ENCODE measurements at regions not wholly inside any gene's neighbourhood (a gene's known extent, or its start where the extent isn't known, plus 50 kb on each side); places are given as distances from the start of the nearest gene placed in this dataset.

DNA sequence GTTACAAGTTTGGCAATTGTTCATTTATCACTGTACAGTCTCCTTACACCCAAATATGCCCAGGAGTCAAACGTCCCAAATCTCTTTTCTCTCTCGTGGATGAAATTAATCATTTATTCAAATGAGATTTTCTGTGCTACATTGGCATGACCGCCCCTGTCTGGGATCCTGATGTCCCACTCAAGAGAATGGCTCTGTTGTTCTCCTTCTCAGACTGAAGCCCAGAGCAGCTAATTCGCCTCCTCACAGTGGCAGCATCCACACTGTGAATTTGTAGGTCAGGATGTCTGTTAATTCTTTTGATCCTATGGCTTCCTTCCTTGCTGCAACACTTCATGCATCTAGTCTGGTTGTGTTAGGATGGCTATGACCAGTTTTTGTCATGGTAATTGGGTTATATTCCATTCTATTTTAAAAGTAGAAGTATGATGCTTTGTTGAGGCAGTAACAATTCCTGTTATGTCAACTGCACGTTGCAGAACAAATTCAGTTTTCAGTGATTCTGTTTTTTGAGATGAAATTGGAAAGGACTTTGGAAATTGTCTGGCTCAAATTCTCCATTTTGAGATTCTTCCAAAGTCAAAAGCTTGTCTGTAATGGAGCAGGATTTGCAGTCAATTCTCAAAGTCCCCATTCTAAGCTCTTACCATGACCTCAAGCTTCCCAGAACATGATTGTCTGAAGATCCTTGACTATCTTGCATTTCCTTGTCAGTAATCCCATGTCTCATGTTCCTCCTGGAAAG is 141.5 kb upstream of the GAS1 start:
- TF ChIP-seq CTCF (IDR thresholded peaks at IDR 0.05; ENCODE audit: control insufficient read depth, extremely low read depth, insufficient read depth), result no peak

GRCh38 chr9:87089506-87089905 is 142.2 kb upstream of the GAS1 start:
- no peak for TF ChIP-seq CTCF (IDR thresholded peaks at IDR 0.05; ENCODE audit: control insufficient read depth, extremely low read depth, insufficient read depth)
- DNase-seq (ENCODE audit: low read depth), result no peak
- H3K4me3 ChIP-seq (ENCODE audit: low read depth, low read length), result no peak overlapping the region

More for the DNA sequence above, 141.5 kb upstream of the GAS1 start:
- no peak overlapping the region for H3K4me3 ChIP-seq (ENCODE audit: low read depth, low read length)
- no peak for DNase-seq (ENCODE audit: low read depth)

DNA sequence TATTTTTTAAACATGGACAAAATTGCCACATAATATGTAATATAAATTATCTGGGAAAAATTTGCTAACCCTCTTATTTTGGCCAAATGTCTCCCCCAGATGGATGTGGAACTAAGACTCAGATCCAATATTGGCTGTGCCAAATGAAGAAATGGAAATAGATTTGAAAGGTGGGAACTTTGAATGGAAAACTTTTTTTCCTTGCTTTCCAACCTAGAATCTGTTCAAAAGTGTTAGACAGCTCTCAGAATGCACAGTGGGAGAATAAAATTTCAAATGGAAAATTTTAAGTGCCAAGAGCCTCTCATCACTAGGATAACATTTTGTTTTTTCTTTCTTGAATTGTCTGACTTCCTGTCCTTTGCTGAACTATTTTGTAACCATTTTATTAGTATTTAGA is 142.6 kb upstream of the GAS1 start:
- TF ChIP-seq CTCF (IDR thresholded peaks at IDR 0.05; ENCODE audit: control insufficient read depth, extremely low read depth, insufficient read depth), result no peak
- no peak overlapping the region for H3K4me3 ChIP-seq (ENCODE audit: low read depth, low read length)
- DNase-seq (ENCODE audit: low read depth), result no peak

- no peak for TF ChIP-seq CTCF (IDR thresholded peaks at IDR 0.05; ENCODE audit: control insufficient read depth, extremely low read depth, insufficient read depth)
- no peak for DNase-seq (ENCODE audit: low read depth)
- no peak overlapping the region for H3K4me3 ChIP-seq (ENCODE audit: low read depth, low read length)
Measured at GRCh38 chr9:87093777-87094176, 146.5 kb upstream of the GAS1 start.

DNA sequence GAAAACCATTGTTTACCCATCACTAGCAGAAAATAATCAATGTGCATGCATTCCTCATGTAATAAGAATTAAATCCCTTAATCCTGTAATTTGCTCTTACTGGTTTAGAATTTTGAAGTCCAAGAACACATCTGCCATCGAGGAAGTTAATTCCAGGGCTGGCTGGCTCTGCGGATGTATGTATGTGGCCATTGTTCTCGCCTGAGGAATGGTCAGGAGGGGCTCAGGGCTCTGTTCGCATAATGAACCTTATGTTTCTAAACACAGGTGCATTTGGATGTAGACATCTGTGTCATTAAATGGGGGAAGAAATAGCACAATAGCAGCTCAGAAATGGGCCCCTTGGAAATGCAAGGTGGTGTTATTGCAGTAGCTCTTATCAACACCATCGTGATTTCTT is 148.6 kb upstream of the GAS1 start:
- DNase-seq (ENCODE audit: low read depth), result no peak
- TF ChIP-seq CTCF (IDR thresholded peaks at IDR 0.05; ENCODE audit: control insufficient read depth, extremely low read depth, insufficient read depth), result no peak
- H3K4me3 ChIP-seq (ENCODE audit: low read depth, low read length), result no peak overlapping the region

DNA sequence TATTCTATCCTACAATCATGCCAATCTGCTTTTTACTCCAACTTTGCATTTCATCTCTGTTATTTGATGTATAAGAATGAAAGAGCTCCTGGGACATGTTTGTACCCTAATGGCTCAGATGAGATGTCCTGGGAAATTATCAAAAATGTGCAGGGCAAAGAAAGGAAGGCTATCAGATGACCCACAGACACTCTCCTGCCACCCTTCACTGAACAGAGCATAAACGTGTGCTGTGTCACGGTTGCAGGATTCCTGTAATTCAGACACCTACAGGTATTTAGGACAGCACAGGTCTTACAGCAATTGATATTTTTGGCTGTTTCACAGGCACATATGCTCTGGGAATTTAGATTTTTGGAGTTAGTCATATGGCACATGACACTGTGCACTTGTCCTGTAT is 149.2 kb upstream of the GAS1 start:
- TF ChIP-seq CTCF (IDR thresholded peaks at IDR 0.05; ENCODE audit: control insufficient read depth, extremely low read depth, insufficient read depth), result no peak
- no peak for DNase-seq (ENCODE audit: low read depth)
- no peak overlapping the region for H3K4me3 ChIP-seq (ENCODE audit: low read depth, low read length)

- H3K4me3 ChIP-seq (ENCODE audit: low read depth, low read length), result no peak overlapping the region
- no peak for TF ChIP-seq CTCF (IDR thresholded peaks at IDR 0.05; ENCODE audit: control insufficient read depth, extremely low read depth, insufficient read depth)
- no peak for DNase-seq (ENCODE audit: low read depth)
Measured at GRCh38 chr9:87097238-87097637, 149.9 kb upstream of the GAS1 start.
